Mammary epithelial cell (primary cell): ENCODE measurements at regions not wholly inside any gene's neighbourhood (a gene's known extent, or its start where the extent isn't known, plus 50 kb on each side); places are given as distances from the start of the nearest gene placed in this dataset.

Source experiments
- EZH2 ChIP-seq: IDR thresholded peaks from 2 replicates; pipeline ENCODE4 v1.6.1; 2012; ENCODE audit warnings: low read length, inconsistent platforms, borderline replicate concordance
- TF ChIP-seq, protein P1 (sequence below), 2 donors: IDR thresholded peaks in 1 of 2; conservative IDR thresholded peaks in 1 of 2; 2 replicates each; pipeline ENCODE4 v1.5.1; 2011 to 2012; ENCODE audit warnings: inconsistent platforms in 2 of 2, low read length in 2 of 2, mild to moderate bottlenecking in 2 of 2, control low read depth in 1 of 2, low read depth in 1 of 2; ENCODE audit not compliant: insufficient read depth in 1 of 2; ENCODE audit errors: extremely low read depth in 1 of 2

DNA sequence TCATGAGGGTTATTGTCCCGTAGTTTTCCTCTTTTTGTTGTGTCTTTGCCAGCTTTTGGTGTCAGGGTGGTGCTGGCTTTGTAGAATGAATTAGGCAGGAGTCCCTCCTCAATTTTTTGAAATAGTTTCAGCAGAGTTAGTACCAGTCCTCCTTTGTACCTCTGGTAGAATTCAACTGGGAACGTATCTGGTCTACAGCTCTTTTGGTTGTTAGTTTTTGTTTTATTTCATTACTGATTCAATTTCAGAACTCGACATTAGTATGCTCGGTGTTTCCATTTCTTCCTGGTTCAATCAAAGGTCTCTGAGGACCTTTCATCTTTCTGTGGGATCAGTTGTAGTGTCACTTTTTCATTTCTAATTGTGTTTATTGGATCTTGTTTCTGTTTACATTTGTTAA, 1237.0 kb upstream of the PCDH9 start:
- TF ChIP-seq, protein P1, sequence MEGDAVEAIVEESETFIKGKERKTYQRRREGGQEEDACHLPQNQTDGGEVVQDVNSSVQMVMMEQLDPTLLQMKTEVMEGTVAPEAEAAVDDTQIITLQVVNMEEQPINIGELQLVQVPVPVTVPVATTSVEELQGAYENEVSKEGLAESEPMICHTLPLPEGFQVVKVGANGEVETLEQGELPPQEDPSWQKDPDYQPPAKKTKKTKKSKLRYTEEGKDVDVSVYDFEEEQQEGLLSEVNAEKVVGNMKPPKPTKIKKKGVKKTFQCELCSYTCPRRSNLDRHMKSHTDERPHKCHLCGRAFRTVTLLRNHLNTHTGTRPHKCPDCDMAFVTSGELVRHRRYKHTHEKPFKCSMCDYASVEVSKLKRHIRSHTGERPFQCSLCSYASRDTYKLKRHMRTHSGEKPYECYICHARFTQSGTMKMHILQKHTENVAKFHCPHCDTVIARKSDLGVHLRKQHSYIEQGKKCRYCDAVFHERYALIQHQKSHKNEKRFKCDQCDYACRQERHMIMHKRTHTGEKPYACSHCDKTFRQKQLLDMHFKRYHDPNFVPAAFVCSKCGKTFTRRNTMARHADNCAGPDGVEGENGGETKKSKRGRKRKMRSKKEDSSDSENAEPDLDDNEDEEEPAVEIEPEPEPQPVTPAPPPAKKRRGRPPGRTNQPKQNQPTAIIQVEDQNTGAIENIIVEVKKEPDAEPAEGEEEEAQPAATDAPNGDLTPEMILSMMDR (conservative IDR thresholded peaks at IDR 0.05 in 1 of 2, IDR thresholded peaks at IDR 0.05 in 1 of 2; ENCODE audit: extremely low read depth in 1 of 2, insufficient read depth in 1 of 2, low read depth in 1 of 2, low read length in 2 of 2) = no peak
- no peak for TF ChIP-seq EZH2
